ENCODE measurements at regions not wholly inside any gene's neighbourhood (a gene's known extent, or its start where the extent isn't known, plus 50 kb on each side); places are given as distances from the start of the nearest gene placed in this dataset.
A peak's percentile ranks its signal among the peaks of the same experiment; 100 is the strongest.
"Not testable (repeated sequence)": the region's sequence is repeated elsewhere in the genome, so short reads cannot be mapped to it uniquely, and the experiment has no call there.

GRCh38 chr17:34015253-34015652, 239.8 kb upstream of the CCL2 start:
- DNase-seq (ENCODE audit: low spot score) = no peak

GRCh38 chr17:34024386-34024785, 230.7 kb upstream of the CCL2 start:
- no peak for DNase-seq (ENCODE audit: low spot score)

GRCh38 chr17:34024806-34025551, 230.1 kb upstream of the CCL2 start:
- DNase-seq (ENCODE audit: low spot score) = no peak

- DNase-seq (ENCODE audit: low spot score) = not testable (repeated sequence)
Measured at GRCh38 chr17:34030601-34031000, 224.5 kb upstream of the CCL2 start.

GRCh38 chr17:34032305-34032704, 222.8 kb upstream of the CCL2 start:
- not testable (repeated sequence) for DNase-seq (ENCODE audit: low spot score)

- not testable (repeated sequence) for DNase-seq (ENCODE audit: low spot score)
Measured at GRCh38 chr17:34038786-34039185, 216.3 kb upstream of the CCL2 start.

GRCh38 chr17:34039213-34039612, 215.9 kb upstream of the CCL2 start:
- not testable (repeated sequence) for DNase-seq (ENCODE audit: low spot score)

- DNase-seq (ENCODE audit: low spot score) = not testable (repeated sequence)
Measured at GRCh38 chr17:34039759-34040555, 215.1 kb upstream of the CCL2 start.

GRCh38 chr17:34045990-34046389, 209.1 kb upstream of the CCL2 start:
- DNase-seq (ENCODE audit: low spot score) = no peak

GRCh38 chr17:34051046-34051445, 204.0 kb upstream of the CCL2 start:
- DNase-seq (ENCODE audit: low spot score) = no peak

- no peak for DNase-seq (ENCODE audit: low spot score)
Measured at GRCh38 chr17:34054495-34054894, 200.6 kb upstream of the CCL2 start.

GRCh38 chr17:34055606-34056005, 199.5 kb upstream of the CCL2 start:
- DNase-seq (ENCODE audit: low spot score) = no peak

- no peak for DNase-seq (ENCODE audit: low spot score)
Measured at GRCh38 chr17:34059423-34060220, 195.5 kb upstream of the CCL2 start.

GRCh38 chr17:34066528-34066927, 188.6 kb upstream of the CCL2 start:
- DNase-seq (ENCODE audit: low spot score) = no peak

- DNase-seq (ENCODE audit: low spot score) = no peak
Measured at GRCh38 chr17:34067011-34067410, 188.1 kb upstream of the CCL2 start.

GRCh38 chr17:34068571-34068970, 186.5 kb upstream of the CCL2 start:
- DNase-seq (ENCODE audit: low spot score) = no peak

GRCh38 chr17:34070712-34071111, 184.4 kb upstream of the CCL2 start:
- no peak for DNase-seq (ENCODE audit: low spot score)

GRCh38 chr17:34071886-34072420, 183.1 kb upstream of the CCL2 start:
- no peak for DNase-seq (ENCODE audit: low spot score)

- DNase-seq (ENCODE audit: low spot score) = no peak
Measured at GRCh38 chr17:34075076-34075475, 180.0 kb upstream of the CCL2 start.

GRCh38 chr17:34076743-34077631, 178.1 kb upstream of the CCL2 start:
- DNase-seq (ENCODE audit: low spot score) = no peak

GRCh38 chr17:34081269-34081668, 173.8 kb upstream of the CCL2 start:
- peak; percentile 27 for DNase-seq (ENCODE audit: low spot score)

Data from COLO829 (cell line).